ENCODE measurements at regions not wholly inside any gene's neighbourhood (a gene's known extent, or its start where the extent isn't known, plus 50 kb on each side); places are given as distances from the start of the nearest gene placed in this dataset.

DNA sequence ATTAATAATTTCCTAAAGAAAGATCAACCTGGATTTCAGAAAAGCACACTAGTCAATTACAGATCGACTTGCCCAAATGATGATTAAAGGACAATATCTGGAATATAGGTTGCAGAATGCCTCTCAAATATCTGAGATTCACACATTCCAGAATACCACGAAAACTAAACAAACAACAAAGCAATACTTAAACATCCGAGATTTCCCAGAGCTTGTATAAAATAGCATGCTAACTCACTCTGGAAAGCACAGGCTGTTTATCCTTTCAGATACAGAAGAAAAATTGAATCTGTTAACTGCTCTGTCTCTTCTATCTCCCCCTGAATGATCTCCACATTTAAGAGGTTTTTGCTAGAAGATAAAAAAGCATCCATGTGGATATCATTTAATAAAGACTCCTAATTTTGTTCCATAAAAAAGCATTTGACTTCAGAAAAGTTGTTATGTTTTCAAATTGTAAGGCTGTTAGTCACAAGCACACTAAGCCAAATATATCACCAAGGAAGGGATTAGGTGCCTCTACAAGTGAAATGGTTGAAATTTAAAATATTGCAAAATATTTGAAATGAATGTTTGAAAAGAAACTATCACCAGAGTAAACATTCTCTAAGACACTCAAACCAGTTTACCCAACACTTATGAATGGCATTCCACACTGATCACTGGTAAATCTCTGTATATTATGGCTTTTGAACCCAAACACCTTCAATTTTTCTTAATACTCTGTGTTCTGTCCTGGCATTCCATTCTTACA lies 865.1 kb upstream of the ADAMTS5 start:
- Mint-ChIP-seq H3K27ac (no peak overlapping the region), H3K9me3 (peaks cover 14% of the 10 kb centered on the region), H3K4me1 (no peaks in the 10 kb centered on the region), H3K27me3 (ENCODE audit: low read depth) (no peaks in the 10 kb centered on the region), H3K4me3 (no peak overlapping the region), H3K36me3 (no peaks in the 10 kb centered on the region)
- ChIA-PET POLR2A (no interaction called here), CTCF (no interaction called here)
- DNase-seq (ENCODE audit: low spot score): no peak
- ATAC-seq: no peak
- TF ChIP-seq ZNF232 (CRISPR knock-in tag; IDR thresholded peaks at IDR 0.05): no peak

DNA sequence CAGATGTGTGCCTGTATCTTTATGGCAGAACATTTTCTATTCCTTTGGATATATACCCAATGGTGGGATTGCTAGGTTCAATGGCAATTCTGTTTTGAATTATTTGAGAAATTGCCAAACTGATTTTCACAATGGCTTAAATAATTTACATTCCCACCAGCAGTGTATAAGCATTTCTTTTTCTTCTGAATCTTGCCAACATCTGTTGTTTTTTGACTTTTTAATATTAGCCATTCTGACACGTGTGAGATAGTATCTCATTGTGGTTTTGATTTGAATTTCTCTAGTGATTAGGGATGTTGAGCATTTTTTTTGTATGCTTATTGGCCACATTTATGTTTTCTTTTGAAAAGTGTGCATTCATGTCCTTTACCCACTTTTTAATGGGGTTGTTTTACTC lies 864.3 kb upstream of the ADAMTS5 start:
- no peaks in the 10 kb centered on the region for H3K27me3 Mint-ChIP-seq (ENCODE audit: low read depth)
- ChIA-PET CTCF (no interaction called here), POLR2A (no interaction called here)
- no peaks in the 10 kb centered on the region for H3K36me3 Mint-ChIP-seq
- no peak for DNase-seq (ENCODE audit: low spot score)
- H3K4me1 Mint-ChIP-seq: no peaks in the 10 kb centered on the region
- TF ChIP-seq, protein P1, sequence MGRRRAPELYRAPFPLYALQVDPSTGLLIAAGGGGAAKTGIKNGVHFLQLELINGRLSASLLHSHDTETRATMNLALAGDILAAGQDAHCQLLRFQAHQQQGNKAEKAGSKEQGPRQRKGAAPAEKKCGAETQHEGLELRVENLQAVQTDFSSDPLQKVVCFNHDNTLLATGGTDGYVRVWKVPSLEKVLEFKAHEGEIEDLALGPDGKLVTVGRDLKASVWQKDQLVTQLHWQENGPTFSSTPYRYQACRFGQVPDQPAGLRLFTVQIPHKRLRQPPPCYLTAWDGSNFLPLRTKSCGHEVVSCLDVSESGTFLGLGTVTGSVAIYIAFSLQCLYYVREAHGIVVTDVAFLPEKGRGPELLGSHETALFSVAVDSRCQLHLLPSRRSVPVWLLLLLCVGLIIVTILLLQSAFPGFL (CRISPR knock-in tag; IDR thresholded peaks at IDR 0.05; ENCODE audit: borderline replicate concordance): no peak
- TF ChIP-seq CBFB (CRISPR knock-in tag; IDR thresholded peaks at IDR 0.05; ENCODE audit: low read depth): no peak
- no peak for TF ChIP-seq ZNF232 (CRISPR knock-in tag; IDR thresholded peaks at IDR 0.05)
- TF ChIP-seq, protein P2, sequence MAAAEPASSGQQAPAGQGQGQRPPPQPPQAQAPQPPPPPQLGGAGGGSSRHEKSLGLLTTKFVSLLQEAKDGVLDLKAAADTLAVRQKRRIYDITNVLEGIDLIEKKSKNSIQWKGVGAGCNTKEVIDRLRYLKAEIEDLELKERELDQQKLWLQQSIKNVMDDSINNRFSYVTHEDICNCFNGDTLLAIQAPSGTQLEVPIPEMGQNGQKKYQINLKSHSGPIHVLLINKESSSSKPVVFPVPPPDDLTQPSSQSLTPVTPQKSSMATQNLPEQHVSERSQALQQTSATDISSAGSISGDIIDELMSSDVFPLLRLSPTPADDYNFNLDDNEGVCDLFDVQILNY (CRISPR knock-in tag; IDR thresholded peaks at IDR 0.05): no peak
- TF ChIP-seq, protein P3, sequence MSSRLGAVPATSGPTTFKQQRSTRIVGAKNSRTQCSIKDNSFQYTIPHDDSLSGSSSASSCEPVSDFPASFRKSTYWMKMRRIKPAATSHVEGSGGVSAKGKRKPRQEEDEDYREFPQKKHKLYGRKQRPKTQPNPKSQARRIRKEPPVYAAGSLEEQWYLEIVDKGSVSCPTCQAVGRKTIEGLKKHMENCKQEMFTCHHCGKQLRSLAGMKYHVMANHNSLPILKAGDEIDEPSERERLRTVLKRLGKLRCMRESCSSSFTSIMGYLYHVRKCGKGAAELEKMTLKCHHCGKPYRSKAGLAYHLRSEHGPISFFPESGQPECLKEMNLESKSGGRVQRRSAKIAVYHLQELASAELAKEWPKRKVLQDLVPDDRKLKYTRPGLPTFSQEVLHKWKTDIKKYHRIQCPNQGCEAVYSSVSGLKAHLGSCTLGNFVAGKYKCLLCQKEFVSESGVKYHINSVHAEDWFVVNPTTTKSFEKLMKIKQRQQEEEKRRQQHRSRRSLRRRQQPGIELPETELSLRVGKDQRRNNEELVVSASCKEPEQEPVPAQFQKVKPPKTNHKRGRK (CRISPR knock-in tag; IDR thresholded peaks at IDR 0.05; ENCODE audit: borderline replicate concordance): no peak
- TF ChIP-seq MYBL2 (CRISPR knock-in tag; IDR thresholded peaks at IDR 0.05): no peak
- TF ChIP-seq ZNF416 (CRISPR knock-in tag; IDR thresholded peaks at IDR 0.05): no peak
- TF ChIP-seq, protein P4, sequence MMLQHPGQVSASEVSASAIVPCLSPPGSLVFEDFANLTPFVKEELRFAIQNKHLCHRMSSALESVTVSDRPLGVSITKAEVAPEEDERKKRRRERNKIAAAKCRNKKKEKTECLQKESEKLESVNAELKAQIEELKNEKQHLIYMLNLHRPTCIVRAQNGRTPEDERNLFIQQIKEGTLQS (CRISPR knock-in tag; conservative IDR thresholded peaks at IDR 0.05): no peak
- no peak for TF ChIP-seq SOX15 (CRISPR knock-in tag; IDR thresholded peaks at IDR 0.05)
- TF ChIP-seq NR3C1 (CRISPR knock-in tag; conservative IDR thresholded peaks at IDR 0.05; ENCODE audit: low read depth): no peak
- TF ChIP-seq, protein P5, sequence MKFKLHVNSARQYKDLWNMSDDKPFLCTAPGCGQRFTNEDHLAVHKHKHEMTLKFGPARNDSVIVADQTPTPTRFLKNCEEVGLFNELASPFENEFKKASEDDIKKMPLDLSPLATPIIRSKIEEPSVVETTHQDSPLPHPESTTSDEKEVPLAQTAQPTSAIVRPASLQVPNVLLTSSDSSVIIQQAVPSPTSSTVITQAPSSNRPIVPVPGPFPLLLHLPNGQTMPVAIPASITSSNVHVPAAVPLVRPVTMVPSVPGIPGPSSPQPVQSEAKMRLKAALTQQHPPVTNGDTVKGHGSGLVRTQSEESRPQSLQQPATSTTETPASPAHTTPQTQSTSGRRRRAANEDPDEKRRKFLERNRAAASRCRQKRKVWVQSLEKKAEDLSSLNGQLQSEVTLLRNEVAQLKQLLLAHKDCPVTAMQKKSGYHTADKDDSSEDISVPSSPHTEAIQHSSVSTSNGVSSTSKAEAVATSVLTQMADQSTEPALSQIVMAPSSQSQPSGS (CRISPR knock-in tag; IDR thresholded peaks at IDR 0.05; ENCODE audit: borderline replicate concordance, low read depth): no peak
- no peak for TF ChIP-seq RORB (CRISPR knock-in tag; IDR thresholded peaks at IDR 0.05)
- TF ChIP-seq, protein P6, sequence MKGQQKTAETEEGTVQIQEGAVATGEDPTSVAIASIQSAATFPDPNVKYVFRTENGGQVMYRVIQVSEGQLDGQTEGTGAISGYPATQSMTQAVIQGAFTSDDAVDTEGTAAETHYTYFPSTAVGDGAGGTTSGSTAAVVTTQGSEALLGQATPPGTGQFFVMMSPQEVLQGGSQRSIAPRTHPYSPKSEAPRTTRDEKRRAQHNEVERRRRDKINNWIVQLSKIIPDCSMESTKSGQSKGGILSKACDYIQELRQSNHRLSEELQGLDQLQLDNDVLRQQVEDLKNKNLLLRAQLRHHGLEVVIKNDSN (CRISPR knock-in tag; IDR thresholded peaks at IDR 0.05): no peak
- no peak for TF ChIP-seq GRHL2 (CRISPR knock-in tag; IDR thresholded peaks at IDR 0.05; ENCODE audit: insufficient replicate concordance, severe bottlenecking)
- H3K4me3 Mint-ChIP-seq: no peak overlapping the region
- H3K27ac Mint-ChIP-seq: no peak overlapping the region
- peaks cover 18% of the 10 kb centered on the region for H3K9me3 Mint-ChIP-seq
- ATAC-seq: no peak

DNA sequence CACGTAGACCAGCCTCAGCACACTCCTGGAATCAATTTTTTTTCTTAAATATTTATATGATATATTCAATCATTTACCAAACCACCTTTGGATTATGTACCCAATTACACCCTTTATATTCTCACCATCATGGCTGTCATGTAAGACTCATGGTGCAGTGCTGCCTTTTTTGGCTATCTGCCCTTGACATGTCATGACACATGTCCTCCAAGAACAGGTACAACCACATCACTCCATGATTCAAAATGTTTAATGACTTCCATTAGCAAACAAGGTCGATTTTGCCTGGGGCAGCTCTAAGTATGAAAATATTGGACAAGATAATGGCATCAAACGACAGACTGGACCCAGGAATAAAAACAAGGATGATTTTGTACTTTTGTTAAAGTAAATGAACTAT lies 861.1 kb upstream of the ADAMTS5 start:
- CTCF ChIA-PET: no interaction called here
- ATAC-seq: no peak
- Mint-ChIP-seq H3K9me3 (peaks cover 12% of the 10 kb centered on the region), H3K4me3 (no peak overlapping the region), H3K27me3 (ENCODE audit: low read depth) (no peaks in the 10 kb centered on the region), H3K27ac (no peak overlapping the region), H3K36me3 (no peaks in the 10 kb centered on the region), H3K4me1 (no peaks in the 10 kb centered on the region)
- POLR2A ChIA-PET: no interaction called here
- DNase-seq (ENCODE audit: low spot score): no peak
- TF ChIP-seq NR1H2 (CRISPR knock-in tag; IDR thresholded peaks at IDR 0.05) (no peak), ZNF671 (CRISPR knock-in tag; IDR thresholded peaks at IDR 0.05) (no peak), ZNF416 (CRISPR knock-in tag; IDR thresholded peaks at IDR 0.05) (no peak), ELF4 (CRISPR knock-in tag; IDR thresholded peaks at IDR 0.05; ENCODE audit: low read depth) (no peak), KAT7 (CRISPR knock-in tag; IDR thresholded peaks at IDR 0.05; ENCODE audit: borderline replicate concordance) (no peak), SMAD4 (CRISPR knock-in tag; IDR thresholded peaks at IDR 0.05) (no peak)
- TF ChIP-seq, protein P7, sequence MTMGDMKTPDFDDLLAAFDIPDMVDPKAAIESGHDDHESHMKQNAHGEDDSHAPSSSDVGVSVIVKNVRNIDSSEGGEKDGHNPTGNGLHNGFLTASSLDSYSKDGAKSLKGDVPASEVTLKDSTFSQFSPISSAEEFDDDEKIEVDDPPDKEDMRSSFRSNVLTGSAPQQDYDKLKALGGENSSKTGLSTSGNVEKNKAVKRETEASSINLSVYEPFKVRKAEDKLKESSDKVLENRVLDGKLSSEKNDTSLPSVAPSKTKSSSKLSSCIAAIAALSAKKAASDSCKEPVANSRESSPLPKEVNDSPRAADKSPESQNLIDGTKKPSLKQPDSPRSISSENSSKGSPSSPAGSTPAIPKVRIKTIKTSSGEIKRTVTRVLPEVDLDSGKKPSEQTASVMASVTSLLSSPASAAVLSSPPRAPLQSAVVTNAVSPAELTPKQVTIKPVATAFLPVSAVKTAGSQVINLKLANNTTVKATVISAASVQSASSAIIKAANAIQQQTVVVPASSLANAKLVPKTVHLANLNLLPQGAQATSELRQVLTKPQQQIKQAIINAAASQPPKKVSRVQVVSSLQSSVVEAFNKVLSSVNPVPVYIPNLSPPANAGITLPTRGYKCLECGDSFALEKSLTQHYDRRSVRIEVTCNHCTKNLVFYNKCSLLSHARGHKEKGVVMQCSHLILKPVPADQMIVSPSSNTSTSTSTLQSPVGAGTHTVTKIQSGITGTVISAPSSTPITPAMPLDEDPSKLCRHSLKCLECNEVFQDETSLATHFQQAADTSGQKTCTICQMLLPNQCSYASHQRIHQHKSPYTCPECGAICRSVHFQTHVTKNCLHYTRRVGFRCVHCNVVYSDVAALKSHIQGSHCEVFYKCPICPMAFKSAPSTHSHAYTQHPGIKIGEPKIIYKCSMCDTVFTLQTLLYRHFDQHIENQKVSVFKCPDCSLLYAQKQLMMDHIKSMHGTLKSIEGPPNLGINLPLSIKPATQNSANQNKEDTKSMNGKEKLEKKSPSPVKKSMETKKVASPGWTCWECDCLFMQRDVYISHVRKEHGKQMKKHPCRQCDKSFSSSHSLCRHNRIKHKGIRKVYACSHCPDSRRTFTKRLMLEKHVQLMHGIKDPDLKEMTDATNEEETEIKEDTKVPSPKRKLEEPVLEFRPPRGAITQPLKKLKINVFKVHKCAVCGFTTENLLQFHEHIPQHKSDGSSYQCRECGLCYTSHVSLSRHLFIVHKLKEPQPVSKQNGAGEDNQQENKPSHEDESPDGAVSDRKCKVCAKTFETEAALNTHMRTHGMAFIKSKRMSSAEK (CRISPR knock-in tag; IDR thresholded peaks at IDR 0.05; ENCODE audit: borderline replicate concordance): no peak
- TF ChIP-seq, protein P8, sequence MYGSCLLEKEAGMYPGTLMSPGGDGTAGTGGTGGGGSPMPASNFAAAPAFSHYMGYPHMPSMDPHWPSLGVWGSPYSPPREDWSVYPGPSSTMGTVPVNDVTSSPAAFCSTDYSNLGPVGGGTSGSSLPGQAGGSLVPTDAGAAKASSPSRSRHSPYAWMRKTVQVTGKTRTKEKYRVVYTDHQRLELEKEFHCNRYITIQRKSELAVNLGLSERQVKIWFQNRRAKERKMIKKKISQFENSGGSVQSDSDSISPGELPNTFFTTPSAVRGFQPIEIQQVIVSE (CRISPR knock-in tag; IDR thresholded peaks at IDR 0.05; ENCODE audit: borderline replicate concordance): no peak
